Breast epithelium (tissue), 4 donors: ENCODE measurements at regions not wholly inside any gene's neighbourhood (a gene's known extent, or its start where the extent isn't known, plus 50 kb on each side); places are given as distances from the start of the nearest gene placed in this dataset.

Experiments
- DNase-seq, 2 donors: peaks; one replicate each; pipeline ENCODE4 v3.0.0-alpha.2; 2019; ENCODE audit warnings: low spot score in 2 of 2
- H3K27ac ChIP-seq, 2 donors: fragments of 200-600 bp; sonication (generic) in 1 of 2; one replicate each; pipeline ENCODE4 v1.5.1; 2016 to 2019; ENCODE audit warnings: mild to moderate bottlenecking in 1 of 2
- H3K27me3 ChIP-seq, 2 donors: fragments of 200-600 bp; sonication (generic) in 1 of 2; one replicate each; pipeline versions ENCODE4 v1.5.1 to v1.6.0; 2017 to 2019; ENCODE audit warnings: control low read depth in 1 of 2, mild to moderate bottlenecking in 1 of 2
- H3K36me3 ChIP-seq: fragments of 200-600 bp; one replicate; pipeline ENCODE4 v1.5.1; 2019
- H3K4me1 ChIP-seq, 2 donors: fragments of 200-600 bp; sonication (generic); one replicate each; pipeline ENCODE4 v1.5.1; 2016 to 2019; ENCODE audit warnings: control low read depth in 1 of 2
- H3K4me3 ChIP-seq, 3 donors: fragments of 200-600 bp; sonication (generic); 1 replicate in 2 of 3; 2 replicates in 1 of 3; pipeline ENCODE4 v1.5.1; 2016 to 2019; ENCODE audit warnings: mild to moderate bottlenecking in 3 of 3, moderate library complexity in 2 of 3
- H3K9me3 ChIP-seq, 2 donors: fragments of 200-600 bp; sonication (generic) in 1 of 2; one replicate each; pipeline ENCODE4 v1.5.1; 2016 to 2019; ENCODE audit warnings: control low read depth in 1 of 2
- CTCF ChIP-seq, 3 donors: fragments of 450-650 bp; IDR thresholded peaks; one replicate each; pipeline ENCODE4 v1.5.1; 2016 to 2017; ENCODE audit warnings: antibody characterized with exemption in 3 of 3, mild to moderate bottlenecking in 3 of 3, moderate library complexity in 3 of 3
- POLR2A ChIP-seq: fragments of 450-650 bp; IDR thresholded peaks from one replicate; pipeline ENCODE4 v1.6.1; 2016; ENCODE audit warnings: antibody characterized with exemption, mild to moderate bottlenecking, moderate library complexity
- POLR2AphosphoS5 ChIP-seq, 3 donors: sonication (generic); formaldehyde crosslinking; IDR thresholded peaks; one replicate each; pipeline ENCODE4 v1.6.1; 2017; ENCODE audit warnings: antibody characterized with exemption in 3 of 3
- intact Hi-C: fragments of 100-400 bp; cut with DNase I; formaldehyde crosslinking; loops from one replicate; pipeline ENCODE4 v1.15.1; 2023; ENCODE audit warnings: low total_unique reads

DNA sequence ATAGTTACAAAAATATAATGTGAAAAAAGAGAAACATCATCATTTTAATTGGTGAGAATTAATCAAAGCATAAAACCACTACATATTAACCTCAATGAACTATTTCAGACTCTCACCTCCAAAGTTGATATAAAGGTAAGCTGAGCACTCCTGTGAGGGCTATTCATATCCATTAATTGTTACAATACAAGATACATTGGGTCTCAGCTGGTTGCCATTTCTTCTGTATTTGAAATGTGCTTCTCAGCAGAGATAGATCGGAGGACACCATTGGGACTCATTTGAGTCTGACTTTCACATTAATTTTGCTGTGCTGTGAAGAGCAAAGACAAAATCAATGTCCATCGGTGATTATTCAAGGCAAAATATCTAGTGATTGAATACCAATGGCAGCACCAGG is 459.5 kb upstream of the GOT2 start:
- no peaks in the 10 kb centered on the region for H3K27me3 ChIP-seq
- no peak overlapping the region for H3K27ac ChIP-seq
- no peak for TF ChIP-seq POLR2A
- TF ChIP-seq POLR2AphosphoS5 (IDR thresholded peaks at IDR 0.05), result no peak
- TF ChIP-seq CTCF (IDR thresholded peaks at IDR 0.05), result no peak
- intact Hi-C loops, result no loop called here
- no peaks in the 10 kb centered on the region for H3K9me3 ChIP-seq
- no peak overlapping the region for H3K4me3 ChIP-seq
- DNase-seq, result no peak
- no peaks in the 10 kb centered on the region for H3K4me1 ChIP-seq
- no peaks in the 10 kb centered on the region for H3K36me3 ChIP-seq

DNA sequence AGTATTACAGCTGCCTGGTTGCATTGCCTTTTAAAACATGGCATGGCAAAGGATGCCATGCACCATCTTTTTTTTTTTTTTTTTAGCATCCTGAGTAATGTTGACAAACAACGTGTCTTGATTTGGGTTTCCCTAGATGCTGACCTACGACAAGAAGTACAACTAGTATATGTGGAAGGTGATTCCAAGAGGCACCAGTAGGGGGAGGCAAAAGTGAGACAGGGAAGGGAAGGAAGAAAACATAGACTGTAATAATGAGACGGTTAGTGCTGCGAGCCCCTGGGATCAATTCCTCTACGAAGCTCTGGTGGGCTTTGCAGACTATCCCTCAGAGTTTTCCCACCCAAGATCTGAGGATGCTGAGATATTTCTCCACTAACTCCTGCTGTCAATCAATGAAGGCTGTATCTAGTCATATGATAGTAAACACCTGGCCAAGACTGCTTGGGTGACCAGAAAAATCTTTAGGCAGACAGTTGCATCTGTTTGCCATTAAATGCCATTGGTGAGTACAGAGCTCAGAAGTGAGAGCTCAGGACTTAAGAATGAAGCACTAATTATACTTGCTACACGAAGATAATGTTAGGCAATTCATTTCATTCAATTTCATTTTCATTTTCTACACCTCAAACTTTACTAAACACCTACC is 458.6 kb upstream of the GOT2 start:
- H3K36me3 ChIP-seq, result no peaks in the 10 kb centered on the region
- no peak overlapping the region for H3K4me3 ChIP-seq
- TF ChIP-seq POLR2A (no peak), POLR2AphosphoS5 (IDR thresholded peaks at IDR 0.05) (no peak), CTCF (IDR thresholded peaks at IDR 0.05) (no peak)
- intact Hi-C loops, result no loop called here
- no peaks in the 10 kb centered on the region for H3K9me3 ChIP-seq
- no peak overlapping the region for H3K27ac ChIP-seq
- no peak for DNase-seq
- no peaks in the 10 kb centered on the region for H3K27me3 ChIP-seq
- H3K4me1 ChIP-seq, result no peaks in the 10 kb centered on the region

GRCh38 chr16:59190731-59191130 is 456.6 kb upstream of the GOT2 start:
- intact Hi-C loops, result no loop called here
- no peak overlapping the region for H3K27ac ChIP-seq
- no peaks in the 10 kb centered on the region for H3K4me1 ChIP-seq
- H3K4me3 ChIP-seq, result no peak overlapping the region
- H3K9me3 ChIP-seq, result no peaks in the 10 kb centered on the region
- TF ChIP-seq POLR2A, result no peak
- no peak for TF ChIP-seq POLR2AphosphoS5 (IDR thresholded peaks at IDR 0.05)
- no peak for TF ChIP-seq CTCF (IDR thresholded peaks at IDR 0.05)
- H3K36me3 ChIP-seq, result no peaks in the 10 kb centered on the region
- no peaks in the 10 kb centered on the region for H3K27me3 ChIP-seq
- no peak for DNase-seq

- H3K36me3 ChIP-seq, result no peaks in the 10 kb centered on the region
- DNase-seq, result no peak
- H3K27ac ChIP-seq, result no peak overlapping the region
- H3K27me3 ChIP-seq, result no peaks in the 10 kb centered on the region
- H3K9me3 ChIP-seq, result peaks cover 0 to 8% of the 10 kb centered on the region in 2 donors
- no peaks in the 10 kb centered on the region for H3K4me1 ChIP-seq
- TF ChIP-seq CTCF (IDR thresholded peaks at IDR 0.05), result no peak
- no peak for TF ChIP-seq POLR2A
- TF ChIP-seq POLR2AphosphoS5 (IDR thresholded peaks at IDR 0.05), result no peak
- no peak overlapping the region for H3K4me3 ChIP-seq
- intact Hi-C loops, result no loop called here
These were observed 453.9 kb upstream of the GOT2 start for GRCh38 chr16:59188029-59188428.

DNA sequence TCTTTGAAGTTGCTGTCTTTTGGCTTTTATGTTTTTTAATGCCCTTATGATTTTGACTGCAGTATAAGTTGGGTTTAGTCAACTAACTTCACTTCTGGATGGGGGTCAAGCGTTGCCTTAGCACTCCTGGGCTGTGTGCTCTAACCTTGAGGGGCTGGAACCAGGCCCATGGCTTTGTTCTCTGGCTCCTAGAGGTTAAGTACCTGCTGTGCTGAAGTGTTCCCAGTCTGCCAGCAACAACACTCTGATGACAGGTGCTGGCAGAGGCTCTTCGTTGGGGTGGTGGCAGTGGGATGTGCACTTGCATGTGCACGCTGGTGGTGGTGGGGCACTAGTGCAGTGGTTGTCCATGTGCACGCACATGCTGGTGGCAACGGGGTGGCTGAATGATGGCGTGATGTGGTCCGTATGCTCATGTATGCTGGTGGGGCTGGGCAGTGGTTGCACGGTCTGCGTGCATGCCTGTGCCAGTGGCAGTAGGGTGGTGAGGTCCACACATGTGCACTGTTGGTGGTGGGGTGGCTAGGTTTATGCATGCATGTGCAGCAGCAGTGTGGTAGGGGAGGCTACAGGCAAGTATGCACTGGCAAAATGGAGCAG is 447.8 kb upstream of the GOT2 start:
- H3K9me3 ChIP-seq, result peaks cover 0 to 8% of the 10 kb centered on the region in 2 donors
- TF ChIP-seq POLR2AphosphoS5 (IDR thresholded peaks at IDR 0.05), result no peak
- TF ChIP-seq CTCF (IDR thresholded peaks at IDR 0.05), result no peak
- no peak for TF ChIP-seq POLR2A
- no peak for DNase-seq
- intact Hi-C loops, result no loop called here
- H3K27me3 ChIP-seq, result no peaks in the 10 kb centered on the region
- no peak overlapping the region for H3K4me3 ChIP-seq
- H3K4me1 ChIP-seq, result no peaks in the 10 kb centered on the region
- H3K36me3 ChIP-seq, result no peaks in the 10 kb centered on the region
- H3K27ac ChIP-seq, result no peak overlapping the region
